ENCODE measurements at regions not wholly inside any gene's neighbourhood (a gene's known extent, or its start where the extent isn't known, plus 50 kb on each side); places are given as distances from the start of the nearest gene placed in this dataset.

DNA sequence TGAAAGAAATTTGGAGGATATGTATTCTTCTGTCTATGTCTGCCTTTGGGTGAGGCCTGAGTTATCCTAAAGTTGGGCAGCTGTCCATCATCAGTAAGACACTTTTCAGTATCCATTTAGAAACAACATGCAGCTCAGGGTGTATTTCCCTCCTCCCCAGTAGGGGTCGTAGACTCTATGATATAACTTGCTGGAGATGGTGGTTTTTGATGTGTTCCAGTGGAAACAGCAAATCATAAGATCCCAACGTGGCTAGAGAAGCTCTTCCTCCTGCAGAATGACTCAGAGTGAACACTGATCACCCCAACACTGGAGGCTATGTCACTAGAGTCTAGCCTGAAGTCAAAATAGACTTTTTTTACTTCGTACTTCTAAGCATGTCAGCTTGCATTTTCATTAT is 331.6 kb upstream of the STXBP6 start:
- TF ChIP-seq, protein P1, sequence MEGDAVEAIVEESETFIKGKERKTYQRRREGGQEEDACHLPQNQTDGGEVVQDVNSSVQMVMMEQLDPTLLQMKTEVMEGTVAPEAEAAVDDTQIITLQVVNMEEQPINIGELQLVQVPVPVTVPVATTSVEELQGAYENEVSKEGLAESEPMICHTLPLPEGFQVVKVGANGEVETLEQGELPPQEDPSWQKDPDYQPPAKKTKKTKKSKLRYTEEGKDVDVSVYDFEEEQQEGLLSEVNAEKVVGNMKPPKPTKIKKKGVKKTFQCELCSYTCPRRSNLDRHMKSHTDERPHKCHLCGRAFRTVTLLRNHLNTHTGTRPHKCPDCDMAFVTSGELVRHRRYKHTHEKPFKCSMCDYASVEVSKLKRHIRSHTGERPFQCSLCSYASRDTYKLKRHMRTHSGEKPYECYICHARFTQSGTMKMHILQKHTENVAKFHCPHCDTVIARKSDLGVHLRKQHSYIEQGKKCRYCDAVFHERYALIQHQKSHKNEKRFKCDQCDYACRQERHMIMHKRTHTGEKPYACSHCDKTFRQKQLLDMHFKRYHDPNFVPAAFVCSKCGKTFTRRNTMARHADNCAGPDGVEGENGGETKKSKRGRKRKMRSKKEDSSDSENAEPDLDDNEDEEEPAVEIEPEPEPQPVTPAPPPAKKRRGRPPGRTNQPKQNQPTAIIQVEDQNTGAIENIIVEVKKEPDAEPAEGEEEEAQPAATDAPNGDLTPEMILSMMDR (IDR thresholded peaks at IDR 0.05): no peak
- TF ChIP-seq EP300 (IDR thresholded peaks at IDR 0.05): no peak
- TF ChIP-seq POLR2A (IDR thresholded peaks at IDR 0.05): no peak

Data from tibial nerve (tissue), 4 donors.